Neural progenitor cell (in vitro differentiated cells): ENCODE measurements at regions not wholly inside any gene's neighbourhood (a gene's known extent, or its start where the extent isn't known, plus 50 kb on each side); places are given as distances from the start of the nearest gene placed in this dataset.
A peak's percentile ranks its signal among the peaks of the same experiment; 100 is the strongest.

Source experiments
- CTCF ChIP-seq: fragments of 200-600 bp; sonication (generic); IDR thresholded peaks from 2 replicates; pipeline ENCODE4 v1.5.1; 2017; ENCODE audit warnings: antibody characterized with exemption, mild to moderate bottlenecking
- EZH2 ChIP-seq: fragments of 200-600 bp; sonication (generic); IDR thresholded peaks from 2 replicates; pipeline ENCODE4 v1.6.1; 2017; ENCODE audit warnings: antibody characterized with exemption, mild to moderate bottlenecking, moderate library complexity
- EZH2phosphoT487 ChIP-seq: fragments of 200-600 bp; sonication (generic); IDR thresholded peaks from 2 replicates; pipeline ENCODE4 v1.6.1; 2017; ENCODE audit warnings: antibody characterized with exemption

GRCh38 chr4:178296669-178297068 lies 854.4 kb upstream of the AGA start:
- TF ChIP-seq CTCF (peak; percentile 35), EZH2 (no peak), EZH2phosphoT487 (no peak)
